Mesendoderm (in vitro differentiated cells): ENCODE measurements at regions not wholly inside any gene's neighbourhood (a gene's known extent, or its start where the extent isn't known, plus 50 kb on each side); places are given as distances from the start of the nearest gene placed in this dataset.

Experiments used
- DNase-seq: peaks from one replicate; pipeline ENCODE4 v3.0.0; 2013
- H2AK5ac ChIP-seq: 2 replicates; pipeline ENCODE4 v1.6.1; 2013; ENCODE audit warnings: low read length, inconsistent platforms
- H2BK120ac ChIP-seq: 2 replicates; pipeline ENCODE4 v1.6.1; 2013; ENCODE audit warnings: low read depth, mild to moderate bottlenecking, low read length, moderate library complexity, mixed read lengths
- H2BK15ac ChIP-seq: replicated peaks from 2 replicates; pipeline ENCODE4 v1.6.1; 2013; ENCODE audit warnings: low read depth, mild to moderate bottlenecking, moderate library complexity
- H2BK5ac ChIP-seq: 2 replicates; pipeline ENCODE4 v1.6.1; 2013; ENCODE audit warnings: low read length, inconsistent platforms
- H3K18ac ChIP-seq: 2 replicates; pipeline ENCODE4 v1.6.1; 2013; ENCODE audit warnings: mild to moderate bottlenecking, low read length, mixed read lengths
- H3K23ac ChIP-seq: one replicate; pipeline ENCODE4 v1.6.1; 2013; ENCODE audit warnings: low read length
- H3K27ac ChIP-seq: 2 replicates; pipeline ENCODE4 v1.5.1; 2013; ENCODE audit warnings: low read depth, mild to moderate bottlenecking, inconsistent platforms, low read length, moderate library complexity
- H3K27me3 ChIP-seq: 2 replicates; pipeline ENCODE4 v1.6.1; 2013; ENCODE audit warnings: low read length, control low read depth, mild to moderate bottlenecking, inconsistent platforms; ENCODE audit not compliant: insufficient read depth, poor library complexity
- H3K36me3 ChIP-seq: 2 replicates; pipeline ENCODE4 v1.6.1; 2013; ENCODE audit warnings: low read length, inconsistent platforms; ENCODE audit not compliant: control insufficient read depth, insufficient read depth
- H3K4ac ChIP-seq: one replicate; pipeline ENCODE4 v1.6.1; 2013; ENCODE audit warnings: low read depth, mild to moderate bottlenecking, low read length, moderate library complexity
- H3K4me1 ChIP-seq: 2 replicates; pipeline ENCODE4 v1.6.1; 2013; ENCODE audit warnings: low read depth, low read length, inconsistent platforms; ENCODE audit not compliant: control insufficient read depth
- H3K4me2 ChIP-seq: 2 replicates; pipeline ENCODE4 v1.6.1; 2013; ENCODE audit warnings: low read length
- H3K4me3 ChIP-seq: 2 replicates; pipeline ENCODE4 v1.5.1; 2013; ENCODE audit warnings: mild to moderate bottlenecking, low read length
- H3K56ac ChIP-seq: one replicate; pipeline ENCODE4 v1.6.1; 2013; ENCODE audit warnings: low read length
- H3K79me1 ChIP-seq: 2 replicates; pipeline ENCODE4 v1.6.1; 2013; ENCODE audit warnings: low read length, inconsistent platforms
- H3K79me2 ChIP-seq: 2 replicates; pipeline ENCODE4 v1.6.1; 2013; ENCODE audit warnings: mild to moderate bottlenecking, low read length; ENCODE audit not compliant: control insufficient read depth, insufficient read depth
- H3K9ac ChIP-seq: 2 replicates; pipeline ENCODE4 v1.6.1; 2013; ENCODE audit warnings: low read length, inconsistent platforms
- H4K5ac ChIP-seq: one replicate; pipeline ENCODE4 v1.6.1; 2013; ENCODE audit warnings: low read length
- H4K8ac ChIP-seq: one replicate; pipeline ENCODE4 v1.6.1; 2013; ENCODE audit warnings: low read depth, mild to moderate bottlenecking, control low read depth, low read length, moderate library complexity
- WGBS: extraction: QIAGEN DNeasy Blood & Tissue Kit; methylation state at CpG from one replicate; pipeline ENCODE4 v1.1.7; 2013; ENCODE audit warnings: low lambda C conversion rate, missing lambda C conversion rate; ENCODE audit not compliant: insufficient coverage; ENCODE audit errors: extremely low coverage; 5-methylcytosine and 5-hydroxymethylcytosine counted together

DNA sequence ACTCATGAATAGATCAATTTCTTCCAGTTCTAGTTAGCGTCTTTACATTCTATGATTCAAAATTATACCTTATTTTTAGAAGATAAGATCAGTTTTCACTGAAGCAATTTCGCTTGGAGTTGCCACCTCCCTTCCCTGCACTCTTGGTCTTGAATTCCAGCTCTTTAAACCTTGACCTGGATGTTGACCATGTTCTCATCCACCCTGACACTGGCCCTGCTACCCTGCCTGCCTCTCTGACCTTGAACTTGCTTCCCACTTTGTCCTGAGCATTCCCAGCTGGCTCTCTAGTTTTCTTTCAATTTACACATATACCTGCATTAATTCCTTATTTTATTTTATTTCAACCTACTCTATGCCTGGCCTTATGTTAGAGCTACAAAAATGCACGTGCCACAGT is 274.9 kb upstream of the IGFBP3 start:
- Histone ChIP-seq H3K23ac (no peak overlapping the region), H3K27me3 (no peaks in the 10 kb centered on the region), H2BK5ac (no peak overlapping the region), H3K36me3 (no peaks in the 10 kb centered on the region), H2BK120ac (no peak overlapping the region), H4K8ac (no peak overlapping the region), H3K4ac (no peak overlapping the region), H3K79me1 (no peaks in the 10 kb centered on the region), H4K5ac (no peak overlapping the region), H3K4me3 (no peak overlapping the region), H3K9ac (no peak overlapping the region), H3K4me1 (no peaks in the 10 kb centered on the region), H3K4me2 (no peak overlapping the region), H3K79me2 (no peaks in the 10 kb centered on the region), H3K27ac (no peak overlapping the region), H2AK5ac (no peak overlapping the region), H2BK15ac (no peak overlapping the region), H3K56ac (no peak overlapping the region), H3K18ac (no peak overlapping the region)
- WGBS, result no CpG with 5 or more reads among the region's 3 CpGs
- DNase-seq, result no peak

DNA sequence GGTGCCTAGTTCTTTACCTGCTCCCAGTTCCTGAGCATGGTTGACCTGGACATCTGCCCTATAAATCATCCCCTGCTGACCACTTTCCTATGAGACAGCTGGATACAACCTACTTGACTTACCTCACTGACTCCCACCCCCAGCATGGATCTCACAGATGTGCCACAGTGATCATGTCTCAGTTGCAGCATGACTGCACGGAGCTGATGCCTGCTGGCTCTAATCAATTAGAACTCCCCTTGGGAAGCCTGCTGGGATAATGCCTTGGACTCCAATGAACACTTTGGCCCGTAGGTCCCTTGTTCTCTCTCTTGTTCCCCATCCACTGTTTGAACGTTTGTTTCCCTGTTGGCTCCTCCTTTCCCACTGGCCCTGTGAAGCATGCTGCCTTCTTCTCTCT is 271.2 kb upstream of the IGFBP3 start:
- no peak overlapping the region for H2AK5ac ChIP-seq
- no peak overlapping the region for H4K8ac ChIP-seq
- no peak overlapping the region for H2BK5ac ChIP-seq
- H3K18ac ChIP-seq, result no peak overlapping the region
- H3K4ac ChIP-seq, result no peak overlapping the region
- no peaks in the 10 kb centered on the region for H3K36me3 ChIP-seq
- H3K27ac ChIP-seq, result no peak overlapping the region
- H4K5ac ChIP-seq, result no peak overlapping the region
- H3K56ac ChIP-seq, result no peak overlapping the region
- no peaks in the 10 kb centered on the region for H3K79me2 ChIP-seq
- no peak overlapping the region for H3K4me3 ChIP-seq
- H3K4me2 ChIP-seq, result no peak overlapping the region
- H3K4me1 ChIP-seq, result no peaks in the 10 kb centered on the region
- H2BK15ac ChIP-seq, result no peak overlapping the region
- no peak overlapping the region for H3K9ac ChIP-seq
- DNase-seq, result no peak
- no peaks in the 10 kb centered on the region for H3K27me3 ChIP-seq
- no peaks in the 10 kb centered on the region for H3K79me1 ChIP-seq
- H3K23ac ChIP-seq, result no peak overlapping the region
- WGBS, result no CpG with 5 or more reads among the region's 3 CpGs
- H2BK120ac ChIP-seq, result no peak overlapping the region

DNA sequence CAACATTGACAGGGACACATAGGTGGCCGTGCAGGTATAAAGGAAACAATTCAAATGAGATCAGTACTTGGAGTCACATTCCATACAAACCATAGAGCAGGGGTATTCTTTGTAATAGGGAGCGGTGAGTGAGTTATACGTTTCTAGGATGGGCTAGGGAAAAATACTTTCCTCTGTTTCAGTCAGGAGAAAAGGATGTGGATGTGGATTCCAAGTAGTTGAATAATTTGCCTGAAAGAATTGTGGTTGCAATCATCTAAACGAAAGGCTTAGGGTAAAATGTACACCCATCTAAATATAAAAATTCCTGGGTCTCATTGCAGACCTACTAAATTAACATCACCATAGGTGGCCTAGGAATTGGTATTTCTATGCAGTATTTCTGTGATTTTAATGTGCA is 270.7 kb upstream of the IGFBP3 start:
- Histone ChIP-seq H3K4me3 (no peak overlapping the region), H2BK15ac (no peak overlapping the region), H3K56ac (no peak overlapping the region), H3K79me1 (no peaks in the 10 kb centered on the region), H3K4me1 (no peaks in the 10 kb centered on the region), H3K27me3 (no peaks in the 10 kb centered on the region), H4K5ac (no peak overlapping the region), H4K8ac (no peak overlapping the region), H3K18ac (no peak overlapping the region), H3K36me3 (no peaks in the 10 kb centered on the region), H3K79me2 (no peaks in the 10 kb centered on the region), H3K4me2 (no peak overlapping the region), H3K27ac (no peak overlapping the region), H2BK5ac (no peak overlapping the region), H3K9ac (no peak overlapping the region), H2AK5ac (no peak overlapping the region), H3K23ac (no peak overlapping the region), H2BK120ac (no peak overlapping the region), H3K4ac (no peak overlapping the region)
- no CpG with 5 or more reads among the region's 4 CpGs for WGBS
- no peak for DNase-seq

DNA sequence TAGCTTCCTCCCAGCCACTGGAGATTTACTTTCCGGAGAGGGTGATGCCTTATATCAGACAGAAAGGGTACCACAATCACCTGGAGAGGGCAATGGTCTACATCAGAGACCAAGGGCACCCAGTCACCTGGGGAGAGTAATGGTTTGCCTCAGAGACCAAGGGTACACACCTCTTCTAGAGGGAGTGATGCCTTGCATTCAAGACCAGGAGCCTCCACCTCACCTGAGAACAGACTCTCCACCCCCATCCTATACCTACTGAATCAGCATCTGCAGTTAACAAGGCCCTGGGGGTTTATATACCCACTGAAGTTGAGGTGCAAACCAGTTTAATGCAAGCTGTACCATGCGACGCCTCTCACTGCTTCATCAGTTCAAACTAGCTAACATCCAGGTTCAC is 270.2 kb upstream of the IGFBP3 start:
- H3K27ac ChIP-seq, result no peak overlapping the region
- no peak overlapping the region for H3K4me3 ChIP-seq
- H3K18ac ChIP-seq, result no peak overlapping the region
- H3K36me3 ChIP-seq, result no peaks in the 10 kb centered on the region
- no peak overlapping the region for H2BK120ac ChIP-seq
- no peak overlapping the region for H2AK5ac ChIP-seq
- no peaks in the 10 kb centered on the region for H3K4me1 ChIP-seq
- WGBS, result no CpG with 5 or more reads among the region's 3 CpGs
- no peak for DNase-seq
- no peaks in the 10 kb centered on the region for H3K79me2 ChIP-seq
- H4K8ac ChIP-seq, result no peak overlapping the region
- no peak overlapping the region for H3K9ac ChIP-seq
- H3K56ac ChIP-seq, result no peak overlapping the region
- no peaks in the 10 kb centered on the region for H3K27me3 ChIP-seq
- no peak overlapping the region for H4K5ac ChIP-seq
- no peak overlapping the region for H2BK5ac ChIP-seq
- H3K4ac ChIP-seq, result no peak overlapping the region
- no peak overlapping the region for H3K4me2 ChIP-seq
- no peak overlapping the region for H3K23ac ChIP-seq
- no peaks in the 10 kb centered on the region for H3K79me1 ChIP-seq
- H2BK15ac ChIP-seq, result no peak overlapping the region

DNA sequence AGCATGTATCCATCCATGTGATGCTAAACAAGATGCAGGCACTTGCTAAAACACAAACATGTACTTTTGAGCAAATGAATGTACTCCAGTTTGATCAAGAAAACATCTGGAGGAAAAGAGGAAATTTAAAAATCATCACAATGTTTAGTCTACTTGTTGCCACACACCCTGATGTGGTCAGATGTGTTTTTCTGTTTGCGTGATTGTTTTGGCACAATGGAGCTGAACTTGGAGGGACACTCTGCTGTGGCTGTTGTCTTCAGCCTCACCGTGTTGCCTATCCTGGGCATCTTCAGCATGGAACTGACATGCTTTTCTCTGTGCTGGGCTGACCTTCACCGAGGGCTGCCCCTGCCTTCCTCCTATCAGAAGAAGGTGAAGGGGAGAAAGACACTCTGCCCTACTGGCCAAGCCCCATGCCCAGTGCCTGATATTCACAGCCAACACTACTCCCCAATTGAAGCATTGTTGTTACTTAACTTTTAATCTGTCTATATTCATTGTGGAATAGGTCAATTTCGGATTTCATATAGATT is 268.3 kb upstream of the IGFBP3 start:
- no peak overlapping the region for H3K4me2 ChIP-seq
- no peak overlapping the region for H3K4me3 ChIP-seq
- no peak overlapping the region for H3K18ac ChIP-seq
- no peak overlapping the region for H2BK15ac ChIP-seq
- no peak overlapping the region for H2AK5ac ChIP-seq
- H3K27ac ChIP-seq, result no peak overlapping the region
- no peaks in the 10 kb centered on the region for H3K27me3 ChIP-seq
- H3K79me1 ChIP-seq, result no peaks in the 10 kb centered on the region
- no peaks in the 10 kb centered on the region for H3K4me1 ChIP-seq
- H3K4ac ChIP-seq, result no peak overlapping the region
- H4K8ac ChIP-seq, result no peak overlapping the region
- no peak for DNase-seq
- no peaks in the 10 kb centered on the region for H3K36me3 ChIP-seq
- no peak overlapping the region for H2BK5ac ChIP-seq
- H3K56ac ChIP-seq, result no peak overlapping the region
- no peaks in the 10 kb centered on the region for H3K79me2 ChIP-seq
- no peak overlapping the region for H4K5ac ChIP-seq
- no CpG with 5 or more reads among the region's 4 CpGs for WGBS
- no peak overlapping the region for H3K9ac ChIP-seq
- no peak overlapping the region for H3K23ac ChIP-seq
- no peak overlapping the region for H2BK120ac ChIP-seq

DNA sequence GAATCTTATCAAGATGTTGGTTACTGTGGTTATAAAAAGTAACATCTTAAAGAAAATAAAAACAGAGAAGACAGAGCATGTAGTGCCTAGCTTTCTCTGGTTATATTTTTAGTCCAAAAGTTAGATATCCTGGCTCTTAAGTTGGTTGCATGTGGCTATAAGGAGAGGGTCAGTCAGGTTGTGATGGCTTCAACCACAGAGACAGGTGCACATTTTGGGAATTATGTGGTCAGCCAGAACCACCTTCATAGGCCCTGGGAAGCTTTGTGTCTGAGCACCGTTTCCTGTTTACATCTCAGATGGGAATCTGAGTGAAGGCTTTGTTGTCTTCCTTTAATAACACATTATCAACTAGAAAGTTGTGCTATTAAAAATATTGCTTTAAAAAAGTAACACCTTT is 265.1 kb upstream of the IGFBP3 start:
- no peak overlapping the region for H4K8ac ChIP-seq
- no peak overlapping the region for H2BK120ac ChIP-seq
- H3K56ac ChIP-seq, result no peak overlapping the region
- H2AK5ac ChIP-seq, result no peak overlapping the region
- no peak overlapping the region for H3K4me3 ChIP-seq
- H3K27ac ChIP-seq, result no peak overlapping the region
- no peak overlapping the region for H4K5ac ChIP-seq
- DNase-seq, result no peak
- H3K79me2 ChIP-seq, result no peaks in the 10 kb centered on the region
- H3K4ac ChIP-seq, result no peak overlapping the region
- H3K36me3 ChIP-seq, result no peaks in the 10 kb centered on the region
- H3K27me3 ChIP-seq, result no peaks in the 10 kb centered on the region
- H3K9ac ChIP-seq, result no peak overlapping the region
- no peak overlapping the region for H2BK5ac ChIP-seq
- no peak overlapping the region for H3K23ac ChIP-seq
- no peaks in the 10 kb centered on the region for H3K79me1 ChIP-seq
- H3K18ac ChIP-seq, result no peak overlapping the region
- no peak overlapping the region for H3K4me2 ChIP-seq
- no CpG with 5 or more reads among the region's 1 CpG for WGBS
- no peaks in the 10 kb centered on the region for H3K4me1 ChIP-seq
- H2BK15ac ChIP-seq, result no peak overlapping the region
